Transverse colon (tissue), 4 donors: ENCODE measurements at regions not wholly inside any gene's neighbourhood (a gene's known extent, or its start where the extent isn't known, plus 50 kb on each side); places are given as distances from the start of the nearest gene placed in this dataset.

Experiments used
- DNase-seq: peaks from one replicate; pipeline ENCODE4 v3.0.0-alpha.2; 2019
- H3K27ac ChIP-seq, 4 donors: fragments of 200-600 bp; sonication (generic); 2 replicates each; pipeline ENCODE4 v1.5.1; 2016 to 2018; ENCODE audit warnings: inconsistent platforms in 4 of 4
- H3K27me3 ChIP-seq: fragments of 200-600 bp; sonication (generic); 2 replicates; pipeline ENCODE4 v1.5.1; 2017; ENCODE audit warnings: inconsistent platforms
- H3K36me3 ChIP-seq, 4 donors: fragments of 200-600 bp; sonication (generic); 2 replicates each; pipeline ENCODE4 v1.5.1; 2017 to 2019; ENCODE audit warnings: inconsistent platforms in 4 of 4
- H3K4me1 ChIP-seq, 4 donors: fragments of 200-600 bp; sonication (generic); 2 replicates each; pipeline ENCODE4 v1.5.1; 2017 to 2020; ENCODE audit warnings: inconsistent platforms in 4 of 4
- H3K4me3 ChIP-seq, 4 donors: fragments of 200-600 bp; sonication (generic); 1 replicate in 1 of 4; 2 replicates in 3 of 4; pipeline versions ENCODE4 v1.5.1 to v1.6.1; 2017 to 2019; ENCODE audit warnings: inconsistent platforms in 4 of 4
- H3K9me3 ChIP-seq, 2 donors: fragments of 200-600 bp; sonication (generic); 2 replicates each; pipeline ENCODE4 v1.5.1; 2017 to 2019; ENCODE audit warnings: inconsistent platforms in 2 of 2
- EP300 ChIP-seq: sonication (generic); formaldehyde crosslinking; IDR thresholded peaks from one replicate; pipeline ENCODE4 v1.6.1; 2017; ENCODE audit warnings: antibody characterized with exemption, low read depth
- POLR2A ChIP-seq: fragments of 450-650 bp; IDR thresholded peaks from one replicate; pipeline ENCODE4 v1.6.1; 2016; ENCODE audit warnings: antibody characterized with exemption, mild to moderate bottlenecking, moderate library complexity
- POLR2AphosphoS5 ChIP-seq, 3 donors: sonication (generic); formaldehyde crosslinking; IDR thresholded peaks; one replicate each; pipeline ENCODE4 v1.6.1; 2016; ENCODE audit warnings: antibody characterized with exemption in 3 of 3
- WGBS, 2 donors: methylation state at CpG; one replicate each; pipeline ENCODE4 v1.1.5; 2018; ENCODE audit warnings: low coverage in 1 of 2; 5-methylcytosine and 5-hydroxymethylcytosine counted together
- in situ Hi-C, 4 donors: fragments of 200-750 bp; cut with MboI; loops; one replicate each; pipeline versions ENCODE4 v1.15.0 to v1.15.1; 2017; ENCODE audit warnings: low sequenced_read_pairs in 3 of 4, low pct_ligation_motif_present in 1 of 4, low pct_unique_long_range_greater_than_20kb in 1 of 4
- intact Hi-C: fragments of 100-400 bp; cut with DNase I; formaldehyde crosslinking; loops from one replicate; pipeline ENCODE4 v1.15.1; 2023; ENCODE audit warnings: low total_unique reads
- TF ChIP-seq, protein P1 (sequence below), 5 experiments: fragments of 200-600 bp in 3 of 5; fragments of 450-650 bp in 2 of 5; sonication (generic) in 3 of 5; IDR thresholded peaks; 1 replicate in 2 of 5; 2 replicates in 3 of 5; pipeline ENCODE4 v1.5.1; 2016 to 2017; ENCODE audit warnings: antibody characterized with exemption in 5 of 5, inconsistent platforms in 3 of 5, mild to moderate bottlenecking in 2 of 5, moderate library complexity in 1 of 5

DNA sequence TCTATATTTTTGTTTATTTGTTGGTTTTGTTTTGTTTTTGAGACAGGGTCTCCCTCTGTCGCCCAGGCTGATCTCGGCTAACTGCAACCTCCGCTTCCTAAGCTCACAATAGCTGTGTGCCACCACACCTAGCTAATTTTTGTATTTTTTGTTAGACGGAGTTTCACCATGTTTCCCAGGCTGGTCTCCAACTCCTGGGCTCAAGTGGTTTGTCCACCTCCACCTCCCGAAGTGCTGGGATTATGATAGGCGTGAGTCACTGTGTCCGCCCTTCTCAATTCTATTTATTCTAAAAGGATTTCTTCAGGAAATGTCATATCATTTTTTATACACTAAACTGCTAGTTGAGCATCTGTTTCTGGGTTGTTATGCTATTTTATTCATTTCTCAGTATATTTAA, 1206.0 kb downstream of the OLFM4 start:
- Histone ChIP-seq H3K9me3 (peaks cover 0 to 3% of the 10 kb centered on the region in 2 donors), H3K27me3 (no peaks in the 10 kb centered on the region), H3K27ac (no peak overlapping the region), H3K4me3 (no peak overlapping the region), H3K36me3 (no peaks in the 10 kb centered on the region), H3K4me1 (no peaks in the 10 kb centered on the region)
- 82 to 85% methylated on average over 7 of the region's 7 CpGs for WGBS, 2 donors
- intact Hi-C loops (no loop called here), in situ Hi-C loops (no loop called here)
- no peak for DNase-seq
- no peak for TF ChIP-seq POLR2AphosphoS5 (IDR thresholded peaks at IDR 0.05)
- no peak for TF ChIP-seq EP300
- TF ChIP-seq, protein P1, sequence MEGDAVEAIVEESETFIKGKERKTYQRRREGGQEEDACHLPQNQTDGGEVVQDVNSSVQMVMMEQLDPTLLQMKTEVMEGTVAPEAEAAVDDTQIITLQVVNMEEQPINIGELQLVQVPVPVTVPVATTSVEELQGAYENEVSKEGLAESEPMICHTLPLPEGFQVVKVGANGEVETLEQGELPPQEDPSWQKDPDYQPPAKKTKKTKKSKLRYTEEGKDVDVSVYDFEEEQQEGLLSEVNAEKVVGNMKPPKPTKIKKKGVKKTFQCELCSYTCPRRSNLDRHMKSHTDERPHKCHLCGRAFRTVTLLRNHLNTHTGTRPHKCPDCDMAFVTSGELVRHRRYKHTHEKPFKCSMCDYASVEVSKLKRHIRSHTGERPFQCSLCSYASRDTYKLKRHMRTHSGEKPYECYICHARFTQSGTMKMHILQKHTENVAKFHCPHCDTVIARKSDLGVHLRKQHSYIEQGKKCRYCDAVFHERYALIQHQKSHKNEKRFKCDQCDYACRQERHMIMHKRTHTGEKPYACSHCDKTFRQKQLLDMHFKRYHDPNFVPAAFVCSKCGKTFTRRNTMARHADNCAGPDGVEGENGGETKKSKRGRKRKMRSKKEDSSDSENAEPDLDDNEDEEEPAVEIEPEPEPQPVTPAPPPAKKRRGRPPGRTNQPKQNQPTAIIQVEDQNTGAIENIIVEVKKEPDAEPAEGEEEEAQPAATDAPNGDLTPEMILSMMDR (IDR thresholded peaks at IDR 0.05) = no peak
- TF ChIP-seq POLR2A = no peak

DNA sequence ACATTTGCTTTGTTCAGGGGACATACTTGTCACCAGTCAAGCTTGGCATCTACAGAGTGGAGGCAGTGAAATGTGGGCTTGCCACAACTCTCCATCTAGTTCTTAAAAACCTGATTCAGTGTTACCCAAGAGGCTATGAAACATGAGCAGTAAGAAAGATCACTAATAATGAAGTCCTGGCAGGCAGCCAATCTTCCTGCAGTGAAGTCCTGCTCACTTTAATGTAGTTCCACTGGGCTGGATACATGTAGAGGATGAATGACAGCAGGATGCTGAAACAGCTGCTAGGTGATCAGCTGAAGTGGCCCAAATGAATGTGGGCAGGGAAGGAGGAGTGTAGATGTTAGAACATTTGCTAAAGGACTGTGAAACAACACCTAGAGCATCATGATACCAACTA, 1213.1 kb downstream of the OLFM4 start:
- H3K27ac ChIP-seq = no peak overlapping the region
- intact Hi-C loops (no loop called here), in situ Hi-C loops (no loop called here)
- H3K9me3 ChIP-seq = peaks cover 0 to 3% of the 10 kb centered on the region in 2 donors
- no peaks in the 10 kb centered on the region for H3K27me3 ChIP-seq
- H3K4me1 ChIP-seq = no peaks in the 10 kb centered on the region
- TF ChIP-seq POLR2A = no peak
- no peak for TF ChIP-seq EP300
- TF ChIP-seq, protein P1 (IDR thresholded peaks at IDR 0.05) = no peak
- TF ChIP-seq POLR2AphosphoS5 (IDR thresholded peaks at IDR 0.05) = no peak
- no peak overlapping the region for H3K4me3 ChIP-seq
- no peak for DNase-seq
- H3K36me3 ChIP-seq = no peaks in the 10 kb centered on the region

DNA sequence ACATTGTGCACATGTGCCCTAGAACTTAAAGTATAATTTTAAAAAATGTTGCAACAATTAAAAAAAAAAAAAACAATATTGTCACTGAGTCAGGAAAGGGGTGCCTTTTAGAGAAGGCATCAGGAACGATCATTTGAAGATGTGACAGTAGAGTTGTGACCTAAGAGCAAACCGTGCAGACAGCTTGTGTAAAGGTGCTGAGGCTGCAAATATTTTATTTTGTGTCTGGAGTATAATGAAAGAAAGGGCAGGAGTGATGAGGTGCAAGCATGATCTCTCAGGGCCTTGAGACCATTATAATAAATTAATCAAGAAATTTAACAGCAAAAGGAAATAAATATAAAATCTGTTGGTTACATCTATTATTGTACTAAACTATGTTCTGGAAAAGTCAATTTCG, 1219.7 kb downstream of the OLFM4 start:
- intact Hi-C loops = no loop called here
- Histone ChIP-seq H3K36me3 (no peaks in the 10 kb centered on the region), H3K4me1 (no peaks in the 10 kb centered on the region), H3K4me3 (no peak overlapping the region), H3K9me3 (no peaks in the 10 kb centered on the region), H3K27ac (no peak overlapping the region), H3K27me3 (no peaks in the 10 kb centered on the region)
- DNase-seq = no peak
- TF ChIP-seq, protein P1 (IDR thresholded peaks at IDR 0.05) = no peak
- TF ChIP-seq EP300 (no peak), POLR2A (no peak), POLR2AphosphoS5 (IDR thresholded peaks at IDR 0.05) (no peak)
- in situ Hi-C loops = no loop called here
- WGBS, 2 donors = 55 to 56% methylated on average over 3 of the region's 3 CpGs

DNA sequence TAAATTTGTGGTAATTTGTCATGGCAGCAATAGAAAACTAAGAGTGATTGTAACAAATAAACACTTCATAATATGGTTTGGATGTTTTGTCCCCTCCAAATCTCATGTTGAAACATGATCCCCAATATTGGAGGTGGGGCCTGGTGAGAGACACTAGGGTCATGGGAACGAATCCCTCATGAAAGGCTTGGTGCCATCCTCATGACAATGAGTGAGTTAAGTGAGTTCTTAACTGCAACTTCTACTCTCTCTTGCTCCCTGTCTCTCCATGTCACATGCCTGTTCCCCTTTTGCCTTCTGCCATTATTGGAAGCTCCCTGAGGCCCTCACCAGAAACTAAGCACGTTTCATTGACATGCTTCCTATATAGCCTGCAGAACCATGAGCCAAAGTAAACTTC, 1233.2 kb downstream of the OLFM4 start:
- TF ChIP-seq POLR2AphosphoS5 (IDR thresholded peaks at IDR 0.05) (no peak), EP300 (no peak), POLR2A (no peak)
- TF ChIP-seq, protein P1 (IDR thresholded peaks at IDR 0.05) = no peak
- DNase-seq = no peak
- no peaks in the 10 kb centered on the region for H3K27me3 ChIP-seq
- H3K27ac ChIP-seq = no peak overlapping the region
- intact Hi-C loops (no loop called here), in situ Hi-C loops (no loop called here)
- no peaks in the 10 kb centered on the region for H3K4me1 ChIP-seq
- no peaks in the 10 kb centered on the region for H3K9me3 ChIP-seq
- no peaks in the 10 kb centered on the region for H3K36me3 ChIP-seq
- WGBS, 2 donors = 44 to 54% methylated on average over 2 of the region's 2 CpGs
- H3K4me3 ChIP-seq = no peak overlapping the region
